SK-N-SH (cell line): ENCODE measurements at regions not wholly inside any gene's neighbourhood (a gene's known extent, or its start where the extent isn't known, plus 50 kb on each side); places are given as distances from the start of the nearest gene placed in this dataset.

Source experiments
- CHD2 ChIP-seq: fragments of 150-350 bp; IDR thresholded peaks from 2 replicates; pipeline ENCODE4 v1.6.1; 2018; ENCODE audit warnings: low read length; ENCODE audit not compliant: partially characterized antibody
- CTCF ChIP-seq: fragments of 200-600 bp; sonication (generic); IDR thresholded peaks from 2 replicates; pipeline ENCODE4 v1.6.1; 2017; ENCODE audit warnings: antibody characterized with exemption, mild to moderate bottlenecking, moderate library complexity
- RAD21 ChIP-seq: IDR thresholded peaks from 2 replicates; pipeline ENCODE4 v1.6.1; 2012; ENCODE audit warnings: mild to moderate bottlenecking, low read length
- RCOR1 ChIP-seq: fragments of 150-350 bp; IDR thresholded peaks from 2 replicates; pipeline ENCODE4 v1.6.1; 2017; ENCODE audit warnings: antibody characterized with exemption, low read length
- REST ChIP-seq: IDR thresholded peaks from 2 replicates; pipeline ENCODE4 v1.6.1; 2012; ENCODE audit warnings: mild to moderate bottlenecking, low read depth, low read length, moderate library complexity
- SMC3 ChIP-seq: IDR thresholded peaks from 2 replicates; pipeline ENCODE4 v1.6.1; 2012; ENCODE audit warnings: low read depth, low read length, improper control_type of control experiment
- USF2 ChIP-seq: fragments of 150-350 bp; IDR thresholded peaks from 2 replicates; pipeline ENCODE4 v1.6.1; 2017; ENCODE audit warnings: antibody characterized with exemption, low read length, low read depth, borderline replicate concordance

GRCh38 chr10:20418286-20418685, 478.8 kb downstream of the NEBL start:
- no peak for TF ChIP-seq CTCF
- TF ChIP-seq SMC3 = no peak
- no peak for TF ChIP-seq RAD21
- TF ChIP-seq USF2 = no peak
- TF ChIP-seq RCOR1 = no peak
- TF ChIP-seq CHD2 = no peak
- TF ChIP-seq REST = no peak
